ENCODE measurements at regions not wholly inside any gene's neighbourhood (a gene's known extent, or its start where the extent isn't known, plus 50 kb on each side); places are given as distances from the start of the nearest gene placed in this dataset.

DNA sequence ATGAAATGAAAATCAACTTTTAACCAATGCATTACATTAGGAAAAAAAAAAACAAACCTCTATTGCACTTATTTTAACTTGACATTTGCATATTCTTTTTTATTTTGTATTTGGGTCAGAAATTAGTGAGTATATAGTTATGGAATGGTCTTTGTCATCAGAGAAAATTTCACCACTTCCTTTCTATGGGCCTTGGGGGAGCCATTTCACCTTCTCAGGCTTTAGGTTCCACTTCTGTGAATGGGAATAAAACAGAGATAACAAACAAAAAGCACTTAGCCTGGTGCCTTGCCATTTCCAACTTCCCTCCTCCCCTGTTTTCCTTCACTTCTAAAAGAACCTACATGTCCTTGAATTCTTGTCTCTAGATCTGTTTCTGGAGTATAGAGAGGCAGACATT is 168.0 kb upstream of the STT3B start:
- TF ChIP-seq POLR2A (IDR thresholded peaks at IDR 0.05) (no peak), CTCF (IDR thresholded peaks at IDR 0.05) (no peak)

All from body of pancreas (tissue), 4 donors.